HG03196 (cell line): ENCODE measurements at regions not wholly inside any gene's neighbourhood (a gene's known extent, or its start where the extent isn't known, plus 50 kb on each side); places are given as distances from the start of the nearest gene placed in this dataset.
"Not testable (repeated sequence)": the region's sequence is repeated elsewhere in the genome, so short reads cannot be mapped to it uniquely, and the experiment has no call there.

Source experiments
- ATAC-seq: cut with Tn5 transposase; IDR thresholded peaks from one replicate; pipeline ENCODE4 v1.9.1; 2021; ENCODE audit not compliant: unreplicated experiment

- peak; percentile 75 for ATAC-seq
Measured at GRCh38 chr6:141463237-141463977, 669.3 kb upstream of the GJE1 start.

DNA sequence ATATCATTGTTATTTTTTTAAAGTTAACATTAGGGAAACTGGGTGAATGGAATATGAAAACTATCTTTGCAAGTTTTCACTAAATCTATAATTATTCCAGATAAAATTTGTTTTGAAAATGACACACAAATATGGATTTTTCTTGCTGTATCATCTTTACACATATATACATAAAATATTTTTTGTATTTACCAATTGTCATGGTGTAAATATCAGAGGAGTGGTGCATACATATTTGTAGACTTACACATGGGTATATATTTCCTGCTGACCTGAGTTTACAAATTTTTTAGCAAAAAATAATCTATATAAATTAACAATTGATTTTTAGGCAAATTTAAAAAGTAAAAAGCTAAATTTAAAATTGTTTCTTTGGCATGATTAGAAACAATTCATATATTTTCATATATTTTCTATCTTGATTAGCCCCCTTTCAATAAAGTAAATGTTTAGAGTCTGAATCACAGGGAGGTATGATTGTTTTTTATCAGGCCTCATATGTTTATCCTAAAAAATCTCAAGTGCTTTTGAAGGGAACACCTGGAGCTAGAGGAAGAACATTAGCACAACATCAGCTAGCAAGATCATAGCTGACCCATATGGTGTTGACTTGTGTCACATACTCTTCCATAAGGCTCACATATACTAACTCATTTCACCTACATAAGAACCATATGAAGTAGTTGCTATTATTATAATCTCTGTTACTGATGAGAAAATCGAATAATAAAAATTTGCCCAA, 671.8 kb upstream of the GJE1 start:
- no peak for ATAC-seq

DNA sequence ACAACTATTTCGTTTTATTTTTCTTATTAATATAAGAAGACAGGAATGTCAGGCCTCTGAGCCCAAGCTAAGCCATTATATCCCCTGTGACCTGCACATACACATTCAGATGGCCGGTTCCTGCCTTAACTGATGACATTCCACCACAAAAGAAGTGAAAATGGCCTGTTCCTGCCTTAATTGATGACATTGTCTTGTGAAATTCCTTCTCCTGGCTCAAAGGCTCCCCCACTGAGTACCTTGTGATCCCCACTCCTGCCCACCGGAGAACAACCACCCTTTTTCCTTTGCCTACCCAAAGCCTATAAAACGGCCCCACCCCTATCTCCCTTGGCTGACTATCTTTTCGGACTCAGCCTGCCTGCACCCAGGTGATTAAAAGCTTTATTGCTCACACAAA, 672.5 kb upstream of the GJE1 start:
- ATAC-seq = not testable (repeated sequence)

GRCh38 chr6:141457984-141458383, 674.7 kb upstream of the GJE1 start:
- not testable (repeated sequence) for ATAC-seq

- ATAC-seq = no peak
Measured at GRCh38 chr6:141452354-141452686, 680.4 kb upstream of the GJE1 start.

GRCh38 chr6:141451511-141452353, 681.0 kb upstream of the GJE1 start:
- ATAC-seq = no peak

DNA sequence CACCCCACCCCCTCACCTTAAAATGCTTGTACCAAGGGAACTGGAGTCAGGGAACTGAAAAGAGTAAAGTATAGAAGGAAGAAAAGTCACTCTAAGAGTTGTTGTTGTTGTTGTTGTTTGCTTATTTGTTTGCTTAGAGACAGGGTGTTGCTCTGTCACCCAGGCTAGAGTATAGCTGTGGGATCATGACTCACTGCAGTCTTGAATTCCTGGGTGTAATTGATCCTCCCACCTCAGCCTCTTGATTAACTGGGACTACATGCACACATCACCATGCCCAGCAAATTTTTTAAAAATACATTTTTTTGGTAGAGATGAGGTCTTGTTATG, 681.6 kb upstream of the GJE1 start:
- no peak for ATAC-seq

- no peak for ATAC-seq
Measured at GRCh38 chr6:141445928-141446628, 686.6 kb upstream of the GJE1 start.

DNA sequence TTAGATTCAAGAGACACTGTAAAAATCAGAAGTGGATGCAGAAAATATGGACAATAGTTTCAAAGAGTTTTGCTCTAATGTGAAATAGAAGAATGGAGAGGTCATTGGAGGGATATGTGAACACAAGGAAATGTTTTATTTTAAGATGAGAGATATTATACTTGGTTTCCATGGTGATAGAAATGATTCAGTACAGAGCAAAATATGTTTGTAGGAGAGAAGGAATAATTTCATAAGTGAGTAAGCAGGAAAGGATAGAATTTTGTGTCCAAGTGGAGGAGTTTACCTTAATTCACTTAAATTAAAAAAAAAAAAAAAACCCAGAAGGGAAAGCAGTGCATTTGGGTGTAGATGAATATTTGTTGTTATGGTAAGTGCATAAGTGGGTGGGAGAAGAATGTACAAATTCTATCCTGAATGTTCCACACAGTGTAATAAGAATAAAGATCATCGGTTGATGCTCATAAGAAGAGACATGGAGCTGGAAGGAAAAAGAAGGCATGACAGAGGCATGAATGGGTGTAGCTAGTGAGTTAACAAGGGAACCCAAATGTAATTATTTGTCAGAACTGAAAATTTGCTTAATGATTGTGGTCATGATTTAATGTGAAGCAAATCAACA, 688.9 kb upstream of the GJE1 start:
- no peak for ATAC-seq

- no peak for ATAC-seq
Measured at GRCh38 chr6:141443032-141443431, 689.7 kb upstream of the GJE1 start.

GRCh38 chr6:141439513-141439912, 693.2 kb upstream of the GJE1 start:
- no peak for ATAC-seq

DNA sequence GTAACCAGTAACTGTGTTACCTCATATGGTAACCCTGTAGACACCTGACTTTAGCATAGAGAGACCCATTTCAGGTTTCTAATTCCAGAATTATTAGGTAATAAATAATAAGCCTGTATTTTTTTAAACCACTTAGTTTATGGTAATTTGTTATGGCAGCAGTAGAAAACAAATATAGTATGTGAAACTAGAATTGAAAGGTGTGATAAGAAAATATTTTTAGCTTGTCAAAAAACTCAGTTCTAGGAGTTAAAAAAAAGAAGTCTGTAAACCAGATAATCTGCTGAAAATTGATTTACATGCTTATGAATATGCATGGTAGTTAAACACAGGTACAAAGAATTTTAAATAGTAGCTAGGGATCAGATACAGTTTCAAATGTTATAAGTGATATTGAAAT, 695.0 kb upstream of the GJE1 start:
- ATAC-seq = no peak

DNA sequence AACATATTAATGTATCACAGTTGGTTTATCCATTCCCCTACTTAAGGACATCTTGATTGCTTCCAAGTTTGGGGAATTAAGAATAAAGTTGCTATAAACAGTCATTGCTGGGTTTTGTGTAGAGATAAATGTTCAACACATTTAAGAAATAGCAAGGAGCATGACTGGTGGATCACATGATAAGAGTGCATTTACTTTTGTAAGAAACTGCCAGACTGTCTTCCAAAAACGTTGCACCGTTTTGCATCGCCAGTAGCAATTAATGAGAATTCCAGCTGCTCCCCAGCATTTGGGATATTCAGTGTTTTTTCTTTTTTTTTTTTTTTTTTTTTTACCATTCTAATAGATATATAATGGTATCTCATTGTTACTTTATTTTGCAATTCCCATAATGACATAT, 695.7 kb upstream of the GJE1 start:
- no peak for ATAC-seq

- no peak for ATAC-seq
Measured at GRCh38 chr6:141426400-141426980, 706.2 kb upstream of the GJE1 start.

GRCh38 chr6:141421378-141421777, 711.3 kb upstream of the GJE1 start:
- ATAC-seq = no peak

DNA sequence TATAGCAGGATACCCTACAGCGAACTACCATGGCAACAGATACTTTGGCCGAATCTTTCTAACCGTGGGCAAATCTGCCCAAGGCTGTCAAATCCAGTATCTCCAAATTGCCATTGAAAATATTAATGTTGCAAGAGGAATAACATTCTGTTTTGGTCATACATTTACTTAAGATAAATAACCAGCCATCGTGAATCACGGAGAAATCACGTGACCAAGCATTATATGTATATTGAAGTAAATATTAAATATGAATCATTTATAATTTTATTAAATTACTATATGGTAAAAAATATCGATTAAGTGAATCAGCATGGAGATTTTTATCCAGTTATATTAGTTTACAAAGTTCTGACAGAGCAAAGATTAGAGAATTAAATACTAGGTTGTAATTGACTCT, 714.6 kb upstream of the GJE1 start:
- ATAC-seq = no peak

DNA sequence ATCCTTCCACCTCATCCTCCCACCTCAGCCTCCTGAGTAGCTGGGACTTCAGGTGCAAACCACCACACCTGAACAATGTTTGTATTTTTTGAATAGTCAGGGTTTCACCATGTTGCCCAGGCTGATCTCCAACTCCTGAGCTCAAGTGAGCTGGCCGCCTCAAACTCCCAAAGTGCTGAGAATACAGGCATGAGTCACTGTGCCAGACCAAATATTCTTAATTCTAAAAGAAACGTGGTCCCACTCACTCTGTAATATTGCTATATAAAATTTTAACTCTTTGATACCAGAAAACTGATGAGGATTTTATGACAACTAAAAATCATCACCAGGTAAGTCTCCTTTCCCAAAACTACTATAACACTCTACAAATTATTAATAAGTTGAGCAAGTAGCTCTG, 716.8 kb upstream of the GJE1 start:
- no peak for ATAC-seq

GRCh38 chr6:141413196-141413595, 719.5 kb upstream of the GJE1 start:
- no peak for ATAC-seq

DNA sequence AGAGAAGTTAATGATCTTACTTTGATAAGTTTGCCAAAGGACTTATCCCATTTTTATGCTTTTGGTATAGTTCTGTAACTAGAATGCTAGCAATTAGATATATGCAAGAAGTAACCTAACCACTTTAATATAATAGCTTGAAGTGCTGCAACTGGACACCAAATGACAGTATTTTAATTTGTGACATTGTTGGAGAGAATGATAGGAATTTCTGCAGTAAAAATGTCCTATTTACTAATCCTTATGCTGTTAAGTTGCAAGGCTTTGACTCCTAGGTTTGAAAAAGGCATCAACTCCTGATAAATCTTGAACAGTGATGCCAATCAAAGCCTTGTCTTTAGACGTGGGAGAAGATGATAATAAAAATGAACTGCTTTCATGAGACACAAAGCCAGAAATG, 726.0 kb upstream of the GJE1 start:
- no peak for ATAC-seq

DNA sequence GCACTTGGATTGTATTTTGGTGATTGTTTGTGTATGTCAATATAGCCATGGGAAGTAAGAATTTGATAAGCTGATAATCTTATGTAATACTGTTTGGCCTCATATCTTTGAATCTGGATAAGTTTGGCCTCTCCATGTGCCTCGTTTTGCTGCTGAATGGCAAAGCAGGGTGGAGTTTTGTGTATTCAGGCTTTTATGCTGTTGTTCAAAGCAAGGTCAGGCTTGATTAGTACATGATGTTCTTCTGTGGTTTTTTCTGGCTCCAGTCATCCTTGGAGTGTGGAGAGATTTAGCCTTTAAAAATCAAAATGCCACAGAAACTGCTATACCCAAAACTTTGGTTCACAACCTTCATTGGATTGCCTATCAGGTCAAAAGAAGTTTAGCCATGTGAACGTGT, 728.9 kb upstream of the GJE1 start:
- no peak for ATAC-seq

DNA sequence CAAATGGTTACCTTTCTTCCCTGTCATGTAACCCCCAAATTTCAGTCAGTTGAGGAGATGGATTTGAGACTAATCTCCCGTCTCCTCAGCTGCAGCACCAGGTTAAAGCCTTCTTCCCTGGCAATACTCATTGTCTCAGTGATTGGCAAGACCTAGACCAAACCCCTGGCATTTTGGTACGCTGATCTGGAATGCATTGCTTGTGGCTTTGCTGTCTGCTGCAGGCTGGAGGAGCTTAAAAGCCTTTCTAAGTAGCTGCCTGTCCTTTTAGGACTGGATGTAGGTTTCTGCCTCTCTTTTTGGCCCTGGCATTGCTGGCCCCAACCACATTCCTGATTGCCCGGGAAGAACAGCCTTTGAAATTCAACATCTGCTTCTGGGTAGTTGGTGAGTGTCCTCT, 729.6 kb upstream of the GJE1 start:
- ATAC-seq = no peak
